ENCODE measurements at regions not wholly inside any gene's neighbourhood (a gene's known extent, or its start where the extent isn't known, plus 50 kb on each side); places are given as distances from the start of the nearest gene placed in this dataset.

GRCh38 chr13:74895042-74895796, 586.8 kb downstream of the TBC1D4 start:
- no peak overlapping the region for H3K27ac ChIP-seq (ENCODE audit: low read depth, low read length, poor library complexity, severe bottlenecking)

GRCh38 chr13:74892096-74892495, 589.9 kb downstream of the TBC1D4 start:
- Histone ChIP-seq H3K9ac (ENCODE audit: low read length) (no peak overlapping the region), H3K4me1 (ENCODE audit: insufficient read depth, low read length, severe bottlenecking) (no peaks in the 10 kb centered on the region), H3K79me2 (ENCODE audit: insufficient read depth, low read length) (no peaks in the 10 kb centered on the region), H3K36me3 (ENCODE audit: insufficient read depth, low read length) (no peaks in the 10 kb centered on the region), H3K27me3 (ENCODE audit: insufficient read depth, low read length) (no peaks in the 10 kb centered on the region), H3K9me3 (ENCODE audit: low read length) (no peaks in the 10 kb centered on the region), H3K4me2 (ENCODE audit: low read length) (no peak overlapping the region), H3K4me3 (ENCODE audit: low read depth, low read length, poor library complexity, severe bottlenecking) (no peak overlapping the region), H2AFZ (ENCODE audit: low read length) (no peak overlapping the region), H3F3A (ENCODE audit: insufficient read depth, low read length) (no peaks in the 10 kb centered on the region), H3K27ac (ENCODE audit: low read depth, low read length, poor library complexity, severe bottlenecking) (no peak overlapping the region), H3K9me2 (ENCODE audit: low read depth, low read length) (no peaks in the 10 kb centered on the region), H4K20me1 (ENCODE audit: insufficient read depth, low read length) (no peaks in the 10 kb centered on the region)
- TF ChIP-seq EZH2 (IDR thresholded peaks at IDR 0.05; ENCODE audit: borderline replicate concordance, low read length) (no peak), CTCF (IDR thresholded peaks at IDR 0.05; ENCODE audit: low read length) (no peak)

More at GRCh38 chr13:74895042-74895796, 586.8 kb downstream of the TBC1D4 start:
- H3K4me3 ChIP-seq (ENCODE audit: low read depth, low read length, poor library complexity, severe bottlenecking), result no peak overlapping the region
- no peaks in the 10 kb centered on the region for H3K79me2 ChIP-seq (ENCODE audit: insufficient read depth, low read length)
- no peaks in the 10 kb centered on the region for H3K9me3 ChIP-seq (ENCODE audit: low read length)
- H2AFZ ChIP-seq (ENCODE audit: low read length), result no peak overlapping the region
- no peaks in the 10 kb centered on the region for H3K27me3 ChIP-seq (ENCODE audit: insufficient read depth, low read length)
- no peaks in the 10 kb centered on the region for H3F3A ChIP-seq (ENCODE audit: insufficient read depth, low read length)
- no peaks in the 10 kb centered on the region for H3K4me1 ChIP-seq (ENCODE audit: insufficient read depth, low read length, severe bottlenecking)
- no peak overlapping the region for H3K4me2 ChIP-seq (ENCODE audit: low read length)
- H4K20me1 ChIP-seq (ENCODE audit: insufficient read depth, low read length), result no peaks in the 10 kb centered on the region
- H3K9ac ChIP-seq (ENCODE audit: low read length), result no peak overlapping the region
- no peaks in the 10 kb centered on the region for H3K36me3 ChIP-seq (ENCODE audit: insufficient read depth, low read length)
- TF ChIP-seq EZH2 (IDR thresholded peaks at IDR 0.05; ENCODE audit: borderline replicate concordance, low read length) (no peak), CTCF (IDR thresholded peaks at IDR 0.05; ENCODE audit: low read length) (no peak)
- H3K9me2 ChIP-seq (ENCODE audit: low read depth, low read length), result no peaks in the 10 kb centered on the region

GRCh38 chr13:74891610-74892009, 590.4 kb downstream of the TBC1D4 start:
- H3K4me3 ChIP-seq (ENCODE audit: low read depth, low read length, poor library complexity, severe bottlenecking), result no peak overlapping the region
- no peaks in the 10 kb centered on the region for H3F3A ChIP-seq (ENCODE audit: insufficient read depth, low read length)
- no peak overlapping the region for H3K9ac ChIP-seq (ENCODE audit: low read length)
- no peaks in the 10 kb centered on the region for H4K20me1 ChIP-seq (ENCODE audit: insufficient read depth, low read length)
- no peak overlapping the region for H3K27ac ChIP-seq (ENCODE audit: low read depth, low read length, poor library complexity, severe bottlenecking)
- no peak for TF ChIP-seq EZH2 (IDR thresholded peaks at IDR 0.05; ENCODE audit: borderline replicate concordance, low read length)
- TF ChIP-seq CTCF (IDR thresholded peaks at IDR 0.05; ENCODE audit: low read length), result no peak
- H3K27me3 ChIP-seq (ENCODE audit: insufficient read depth, low read length), result no peaks in the 10 kb centered on the region
- H3K9me2 ChIP-seq (ENCODE audit: low read depth, low read length), result no peaks in the 10 kb centered on the region
- no peaks in the 10 kb centered on the region for H3K36me3 ChIP-seq (ENCODE audit: insufficient read depth, low read length)
- H3K4me2 ChIP-seq (ENCODE audit: low read length), result no peak overlapping the region
- H3K9me3 ChIP-seq (ENCODE audit: low read length), result no peaks in the 10 kb centered on the region
- no peaks in the 10 kb centered on the region for H3K4me1 ChIP-seq (ENCODE audit: insufficient read depth, low read length, severe bottlenecking)
- no peak overlapping the region for H2AFZ ChIP-seq (ENCODE audit: low read length)
- no peaks in the 10 kb centered on the region for H3K79me2 ChIP-seq (ENCODE audit: insufficient read depth, low read length)

All from OCI-LY1 (cell line).